ENCODE measurements at regions not wholly inside any gene's neighbourhood (a gene's known extent, or its start where the extent isn't known, plus 50 kb on each side); places are given as distances from the start of the nearest gene placed in this dataset.
"Not testable (repeated sequence)": the region's sequence is repeated elsewhere in the genome, so short reads cannot be mapped to it uniquely, and the experiment has no call there.

GRCh38 chr4:3879681-3880614, 113.8 kb downstream of the ADRA2C start:
- no peak overlapping the region for H3K4me3 ChIP-seq (ENCODE audit: low read depth, low read length)
- TF ChIP-seq CTCF (conservative IDR thresholded peaks at IDR 0.05; ENCODE audit: low read depth, low read length): no peak
- no peak for DNase-seq (ENCODE audit: low read depth)

GRCh38 chr4:3880615-3881120, 114.5 kb downstream of the ADRA2C start:
- peak; percentile 1 for DNase-seq (ENCODE audit: low read depth)
- peak; percentile 77 for TF ChIP-seq CTCF (conservative IDR thresholded peaks at IDR 0.05; ENCODE audit: low read depth, low read length)
- H3K4me3 ChIP-seq (ENCODE audit: low read depth, low read length): no peak overlapping the region

GRCh38 chr4:3882316-3882885, 116.2 kb downstream of the ADRA2C start:
- not testable (repeated sequence) for H3K4me3 ChIP-seq (ENCODE audit: low read depth, low read length); DNase-seq (ENCODE audit: low read depth)

- H3K4me3 ChIP-seq (ENCODE audit: low read depth, low read length); DNase-seq (ENCODE audit: low read depth): not testable (repeated sequence)
Measured at GRCh38 chr4:3884261-3884660, 118.1 kb downstream of the ADRA2C start.

- H3K4me3 ChIP-seq (ENCODE audit: low read depth, low read length); DNase-seq (ENCODE audit: low read depth): not testable (repeated sequence)
- peak; percentile 21 for TF ChIP-seq CTCF (conservative IDR thresholded peaks at IDR 0.05; ENCODE audit: low read depth, low read length)
Measured at GRCh38 chr4:3893590-3893989, 127.4 kb downstream of the ADRA2C start.

GRCh38 chr4:3894086-3894959, 128.1 kb downstream of the ADRA2C start:
- H3K4me3 ChIP-seq (ENCODE audit: low read depth, low read length); DNase-seq (ENCODE audit: low read depth): not testable (repeated sequence)

- no peak overlapping the region for H3K4me3 ChIP-seq (ENCODE audit: low read depth, low read length)
- TF ChIP-seq CTCF (conservative IDR thresholded peaks at IDR 0.05; ENCODE audit: low read depth, low read length): no peak
- DNase-seq (ENCODE audit: low read depth): no peak
Measured at GRCh38 chr4:3896441-3896840, 130.3 kb downstream of the ADRA2C start.

GRCh38 chr4:3896871-3897578, 130.8 kb downstream of the ADRA2C start:
- not testable (repeated sequence) for DNase-seq (ENCODE audit: low read depth); H3K4me3 ChIP-seq (ENCODE audit: low read depth, low read length)
